Panc1 (cell line): ENCODE measurements at regions not wholly inside any gene's neighbourhood (a gene's known extent, or its start where the extent isn't known, plus 50 kb on each side); places are given as distances from the start of the nearest gene placed in this dataset.

Source experiments
- ATAC-seq: fragments of 200-7000 bp; cut with Tn5 transposase; 2 replicates; pipeline ENCODE4 v1.9.1; 2020; ENCODE audit warnings: mild to moderate bottlenecking, moderate library complexity
- BruUV-seq: library from RNA; stranded (reverse); fragments of 400-500 nt; replicated peaks from 2 replicates; lab custom pipeline; 2021; lab: Mats Ljungman, UMichigan
- CTCF ChIA-PET: fragments of 300-600 bp; sonication (Branson Sonifier 250); formaldehyde crosslinking; loops from one replicate; lab custom pipeline; 2022; ENCODE audit warnings: antibody characterized with exemption; lab: Charles Lee
- POLR2A ChIA-PET: fragments of 300-600 bp; sonication (Branson Sonifier 250); formaldehyde crosslinking; loops from one replicate; lab custom pipeline; 2022; ENCODE audit warnings: antibody characterized with exemption; lab: Charles Lee
- DNase-seq: peaks from one replicate; pipeline ENCODE4 v3.0.0-alpha.2; 2010; ENCODE audit warnings: low read depth, low spot score
- H3K27ac ChIP-seq: 2 replicates; pipeline ENCODE4 v1.5.1; 2011; ENCODE audit warnings: mild to moderate bottlenecking, low read length, inconsistent platforms
- H3K27me3 ChIP-seq: fragments of 200-500 bp; sonication (Bioruptor generic); 2 replicates; pipeline ENCODE4 v1.6.0; 2014; ENCODE audit warnings: low read length, inconsistent platforms; ENCODE audit not compliant: control insufficient read depth, insufficient read depth
- H3K36me3 ChIP-seq: fragments of 200-500 bp; sonication (Bioruptor generic); 2 replicates; pipeline ENCODE4 v1.5.1; 2014; ENCODE audit warnings: inconsistent platforms, mild to moderate bottlenecking, low read length, moderate library complexity; ENCODE audit not compliant: control insufficient read depth, insufficient read depth
- H3K4me1 ChIP-seq: 2 replicates; pipeline ENCODE4 v1.5.1; 2011; ENCODE audit warnings: inconsistent platforms, mild to moderate bottlenecking, low read length, moderate library complexity; ENCODE audit not compliant: control insufficient read depth, insufficient read depth
- H3K4me3 ChIP-seq, 2 experiments: 2 replicates each; pipeline ENCODE4 v1.5.1; 2011 to 2012; ENCODE audit warnings: low read depth in 2 of 2, low read length in 2 of 2, mild to moderate bottlenecking in 2 of 2, inconsistent platforms in 1 of 2, moderate library complexity in 1 of 2
- H3K9me3 ChIP-seq: fragments of 200-500 bp; sonication (Bioruptor generic); 2 replicates; pipeline ENCODE4 v1.5.1; 2014; ENCODE audit warnings: low read depth, mild to moderate bottlenecking, inconsistent platforms, low read length, moderate library complexity; ENCODE audit not compliant: control insufficient read depth, insufficient read depth
- POLR2AphosphoS5 ChIP-seq: IDR thresholded peaks from 2 replicates; pipeline ENCODE4 v1.6.1; 2012; ENCODE audit warnings: mild to moderate bottlenecking, low read depth, low read length, moderate library complexity
- SIN3A ChIP-seq: IDR thresholded peaks from 2 replicates; pipeline ENCODE4 v1.6.1; 2012; ENCODE audit warnings: low read depth, mild to moderate bottlenecking, low read length, moderate library complexity, borderline replicate concordance; ENCODE audit not compliant: insufficient read depth
- TCF7L2 ChIP-seq: IDR thresholded peaks from 2 replicates; pipeline ENCODE4 v1.6.1; 2011; ENCODE audit warnings: mild to moderate bottlenecking, low read depth, low read length, inconsistent platforms
- in situ Hi-C: cut with HindIII; loops from 2 replicates; pipeline ENCODE4 v1.10.0; 2016; ENCODE audit warnings: low sequenced_read_pairs, low pct_unique_long_range_greater_than_20kb
- intact Hi-C: fragments of 100-400 bp; cut with micrococcal nuclease; formaldehyde crosslinking; loops from one replicate; pipeline ENCODE4 v1.10.0; 2022; ENCODE audit not compliant: unreplicated experiment
- TF ChIP-seq, protein P1 (sequence below): fragments of 450-650 bp; IDR thresholded peaks from 2 replicates; pipeline ENCODE4 v1.5.1; 2017; ENCODE audit warnings: mild to moderate bottlenecking
- TF ChIP-seq, protein P2 (sequence below), 2 experiments: IDR thresholded peaks; 2 replicates each; pipeline ENCODE4 v1.6.1; 2011 to 2012; ENCODE audit warnings: low read depth in 2 of 2, control low read depth in 1 of 2, low read length in 1 of 2, mild to moderate bottlenecking in 1 of 2, moderate library complexity in 1 of 2; ENCODE audit not compliant: insufficient read depth in 1 of 2

DNA sequence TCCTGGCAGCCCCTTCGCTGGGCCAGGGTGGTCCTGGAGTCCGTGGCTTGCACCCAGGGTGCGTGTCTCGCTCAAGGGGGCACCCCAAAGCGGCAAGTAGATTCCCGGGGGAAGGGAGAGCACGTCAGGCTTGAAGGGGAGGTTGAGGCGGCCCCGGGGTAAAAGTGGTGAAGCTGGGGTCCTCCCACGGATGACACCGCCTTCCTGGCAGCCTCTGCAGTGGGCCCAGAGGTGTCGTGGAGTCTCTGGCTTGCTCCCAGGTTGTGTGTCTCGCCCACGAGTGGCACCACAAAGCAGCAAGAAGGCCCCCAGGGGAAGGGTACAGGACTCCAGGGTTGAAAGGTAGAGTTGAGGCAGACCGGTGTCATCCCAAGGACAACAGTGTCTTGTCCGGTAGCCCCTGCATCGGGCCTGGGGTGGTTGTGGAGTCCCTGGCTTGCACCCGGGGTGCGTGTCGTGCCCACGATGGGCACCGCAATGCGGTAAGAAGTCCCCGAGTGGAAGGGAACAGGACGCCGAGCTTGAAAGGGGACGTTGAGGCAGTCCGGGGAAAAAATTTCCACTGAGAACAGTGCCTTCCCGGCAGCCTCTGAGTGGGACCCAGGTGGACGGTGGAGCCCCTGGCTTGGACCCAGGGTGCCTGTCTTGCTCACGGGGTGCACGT is 158.0 kb upstream of the ALG10B start:
- BruUV-seq, result no TSS peak
- ATAC-seq, result no peak
- H3K27me3 ChIP-seq, result no peaks in the 10 kb centered on the region
- ChIA-PET POLR2A (no interaction called here), CTCF (no interaction called here)
- H3K4me3 ChIP-seq, result no peak overlapping the region
- H3K36me3 ChIP-seq, result no peaks in the 10 kb centered on the region
- H3K27ac ChIP-seq, result no peak overlapping the region
- no peak for TF ChIP-seq TCF7L2
- no peak for TF ChIP-seq POLR2AphosphoS5
- no peak for TF ChIP-seq SIN3A
- TF ChIP-seq, protein P1, sequence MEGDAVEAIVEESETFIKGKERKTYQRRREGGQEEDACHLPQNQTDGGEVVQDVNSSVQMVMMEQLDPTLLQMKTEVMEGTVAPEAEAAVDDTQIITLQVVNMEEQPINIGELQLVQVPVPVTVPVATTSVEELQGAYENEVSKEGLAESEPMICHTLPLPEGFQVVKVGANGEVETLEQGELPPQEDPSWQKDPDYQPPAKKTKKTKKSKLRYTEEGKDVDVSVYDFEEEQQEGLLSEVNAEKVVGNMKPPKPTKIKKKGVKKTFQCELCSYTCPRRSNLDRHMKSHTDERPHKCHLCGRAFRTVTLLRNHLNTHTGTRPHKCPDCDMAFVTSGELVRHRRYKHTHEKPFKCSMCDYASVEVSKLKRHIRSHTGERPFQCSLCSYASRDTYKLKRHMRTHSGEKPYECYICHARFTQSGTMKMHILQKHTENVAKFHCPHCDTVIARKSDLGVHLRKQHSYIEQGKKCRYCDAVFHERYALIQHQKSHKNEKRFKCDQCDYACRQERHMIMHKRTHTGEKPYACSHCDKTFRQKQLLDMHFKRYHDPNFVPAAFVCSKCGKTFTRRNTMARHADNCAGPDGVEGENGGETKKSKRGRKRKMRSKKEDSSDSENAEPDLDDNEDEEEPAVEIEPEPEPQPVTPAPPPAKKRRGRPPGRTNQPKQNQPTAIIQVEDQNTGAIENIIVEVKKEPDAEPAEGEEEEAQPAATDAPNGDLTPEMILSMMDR, result no peak
- TF ChIP-seq, protein P2, sequence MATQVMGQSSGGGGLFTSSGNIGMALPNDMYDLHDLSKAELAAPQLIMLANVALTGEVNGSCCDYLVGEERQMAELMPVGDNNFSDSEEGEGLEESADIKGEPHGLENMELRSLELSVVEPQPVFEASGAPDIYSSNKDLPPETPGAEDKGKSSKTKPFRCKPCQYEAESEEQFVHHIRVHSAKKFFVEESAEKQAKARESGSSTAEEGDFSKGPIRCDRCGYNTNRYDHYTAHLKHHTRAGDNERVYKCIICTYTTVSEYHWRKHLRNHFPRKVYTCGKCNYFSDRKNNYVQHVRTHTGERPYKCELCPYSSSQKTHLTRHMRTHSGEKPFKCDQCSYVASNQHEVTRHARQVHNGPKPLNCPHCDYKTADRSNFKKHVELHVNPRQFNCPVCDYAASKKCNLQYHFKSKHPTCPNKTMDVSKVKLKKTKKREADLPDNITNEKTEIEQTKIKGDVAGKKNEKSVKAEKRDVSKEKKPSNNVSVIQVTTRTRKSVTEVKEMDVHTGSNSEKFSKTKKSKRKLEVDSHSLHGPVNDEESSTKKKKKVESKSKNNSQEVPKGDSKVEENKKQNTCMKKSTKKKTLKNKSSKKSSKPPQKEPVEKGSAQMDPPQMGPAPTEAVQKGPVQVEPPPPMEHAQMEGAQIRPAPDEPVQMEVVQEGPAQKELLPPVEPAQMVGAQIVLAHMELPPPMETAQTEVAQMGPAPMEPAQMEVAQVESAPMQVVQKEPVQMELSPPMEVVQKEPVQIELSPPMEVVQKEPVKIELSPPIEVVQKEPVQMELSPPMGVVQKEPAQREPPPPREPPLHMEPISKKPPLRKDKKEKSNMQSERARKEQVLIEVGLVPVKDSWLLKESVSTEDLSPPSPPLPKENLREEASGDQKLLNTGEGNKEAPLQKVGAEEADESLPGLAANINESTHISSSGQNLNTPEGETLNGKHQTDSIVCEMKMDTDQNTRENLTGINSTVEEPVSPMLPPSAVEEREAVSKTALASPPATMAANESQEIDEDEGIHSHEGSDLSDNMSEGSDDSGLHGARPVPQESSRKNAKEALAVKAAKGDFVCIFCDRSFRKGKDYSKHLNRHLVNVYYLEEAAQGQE (IDR thresholded peaks at IDR 0.05; ENCODE audit: insufficient read depth in 1 of 2, low read depth in 2 of 2, low read length in 1 of 2), result no peak
- H3K9me3 ChIP-seq, result no peaks in the 10 kb centered on the region
- DNase-seq, result no peak
- intact Hi-C loops, result no loop called here
- in situ Hi-C loops, result no loop called here
- no peaks in the 10 kb centered on the region for H3K4me1 ChIP-seq

DNA sequence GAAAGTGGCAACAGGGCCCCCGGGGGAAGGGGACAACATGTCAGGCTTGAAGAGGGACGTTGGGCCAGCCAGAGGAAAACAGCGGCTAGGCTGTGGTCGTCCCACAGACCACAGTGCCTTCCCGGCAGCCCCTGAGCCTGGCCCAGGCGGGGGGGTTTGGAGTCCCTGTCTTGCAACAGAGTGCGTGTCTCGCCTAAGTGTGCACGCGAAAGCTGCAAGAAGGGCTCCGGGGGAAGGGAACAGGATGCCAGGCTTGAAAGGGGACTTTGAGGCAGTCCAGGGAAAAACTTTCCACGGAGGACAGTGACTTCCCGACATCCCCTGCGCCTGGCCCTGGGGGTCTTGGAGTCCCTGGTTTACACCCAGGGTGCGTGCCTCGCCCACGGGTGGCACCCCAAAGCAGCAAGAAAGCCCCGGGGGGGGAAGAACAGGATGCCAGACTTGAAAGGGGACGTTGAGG is 157.5 kb upstream of the ALG10B start:
- intact Hi-C loops, result no loop called here
- H3K27me3 ChIP-seq, result no peaks in the 10 kb centered on the region
- no peak overlapping the region for H3K4me3 ChIP-seq
- TF ChIP-seq TCF7L2 (no peak), SIN3A (no peak), POLR2AphosphoS5 (no peak)
- TF ChIP-seq, protein P1, result no peak
- TF ChIP-seq, protein P2 (IDR thresholded peaks at IDR 0.05; ENCODE audit: insufficient read depth in 1 of 2, low read depth in 2 of 2, low read length in 1 of 2), result no peak
- ATAC-seq (no peak), DNase-seq (no peak)
- H3K4me1 ChIP-seq, result no peaks in the 10 kb centered on the region
- no TSS peak for BruUV-seq
- CTCF ChIA-PET, result no interaction called here
- H3K36me3 ChIP-seq, result no peaks in the 10 kb centered on the region
- no peak overlapping the region for H3K27ac ChIP-seq
- POLR2A ChIA-PET, result no interaction called here
- H3K9me3 ChIP-seq, result no peaks in the 10 kb centered on the region
- in situ Hi-C loops, result no loop called here
